ENCODE measurements at regions not wholly inside any gene's neighbourhood (a gene's known extent, or its start where the extent isn't known, plus 50 kb on each side); places are given as distances from the start of the nearest gene placed in this dataset.

DNA sequence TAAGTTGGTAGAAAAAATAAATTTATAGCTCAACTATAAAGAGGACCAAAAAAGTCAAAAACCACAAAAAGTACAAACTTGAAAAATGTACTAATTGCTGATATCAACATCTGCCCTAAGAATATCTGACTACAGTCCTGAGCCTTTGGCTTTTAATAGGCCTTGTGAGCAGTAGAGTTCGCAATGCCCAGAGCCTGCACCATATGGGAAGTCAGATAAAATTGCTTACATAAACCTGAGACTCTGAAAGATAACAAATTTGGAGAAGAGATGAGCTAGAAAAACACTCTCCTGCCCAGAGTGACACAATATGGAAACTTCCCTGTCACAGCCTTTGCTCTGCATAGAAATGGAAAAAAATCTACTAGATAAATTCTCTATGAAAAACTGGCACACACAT is 368.0 kb upstream of the GRIN3A start:
- no peaks in the 10 kb centered on the region for H3K27me3 ChIP-seq
- no peak for DNase-seq
- no peak for TF ChIP-seq POLR2A (IDR thresholded peaks at IDR 0.05)
- TF ChIP-seq, protein P1, sequence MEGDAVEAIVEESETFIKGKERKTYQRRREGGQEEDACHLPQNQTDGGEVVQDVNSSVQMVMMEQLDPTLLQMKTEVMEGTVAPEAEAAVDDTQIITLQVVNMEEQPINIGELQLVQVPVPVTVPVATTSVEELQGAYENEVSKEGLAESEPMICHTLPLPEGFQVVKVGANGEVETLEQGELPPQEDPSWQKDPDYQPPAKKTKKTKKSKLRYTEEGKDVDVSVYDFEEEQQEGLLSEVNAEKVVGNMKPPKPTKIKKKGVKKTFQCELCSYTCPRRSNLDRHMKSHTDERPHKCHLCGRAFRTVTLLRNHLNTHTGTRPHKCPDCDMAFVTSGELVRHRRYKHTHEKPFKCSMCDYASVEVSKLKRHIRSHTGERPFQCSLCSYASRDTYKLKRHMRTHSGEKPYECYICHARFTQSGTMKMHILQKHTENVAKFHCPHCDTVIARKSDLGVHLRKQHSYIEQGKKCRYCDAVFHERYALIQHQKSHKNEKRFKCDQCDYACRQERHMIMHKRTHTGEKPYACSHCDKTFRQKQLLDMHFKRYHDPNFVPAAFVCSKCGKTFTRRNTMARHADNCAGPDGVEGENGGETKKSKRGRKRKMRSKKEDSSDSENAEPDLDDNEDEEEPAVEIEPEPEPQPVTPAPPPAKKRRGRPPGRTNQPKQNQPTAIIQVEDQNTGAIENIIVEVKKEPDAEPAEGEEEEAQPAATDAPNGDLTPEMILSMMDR (IDR thresholded peaks at IDR 0.05 in 4 of 5, conservative IDR thresholded peaks at IDR 0.05 in 1 of 5) = no peak
- H3K9me3 ChIP-seq = no peaks in the 10 kb centered on the region
- no peak overlapping the region for H3K27ac ChIP-seq
- intact Hi-C loops (cut with DNase I; ENCODE audit: low total_unique reads) (no loop called here), in situ Hi-C loops (cut with MboI; ENCODE audit: low sequenced_read_pairs in 4 of 4) (no loop called here)
- H3K36me3 ChIP-seq = no peaks in the 10 kb centered on the region
- H3K4me1 ChIP-seq = no peaks in the 10 kb centered on the region
- H3K4me3 ChIP-seq = no peak overlapping the region
- ATAC-seq = no peak

DNA sequence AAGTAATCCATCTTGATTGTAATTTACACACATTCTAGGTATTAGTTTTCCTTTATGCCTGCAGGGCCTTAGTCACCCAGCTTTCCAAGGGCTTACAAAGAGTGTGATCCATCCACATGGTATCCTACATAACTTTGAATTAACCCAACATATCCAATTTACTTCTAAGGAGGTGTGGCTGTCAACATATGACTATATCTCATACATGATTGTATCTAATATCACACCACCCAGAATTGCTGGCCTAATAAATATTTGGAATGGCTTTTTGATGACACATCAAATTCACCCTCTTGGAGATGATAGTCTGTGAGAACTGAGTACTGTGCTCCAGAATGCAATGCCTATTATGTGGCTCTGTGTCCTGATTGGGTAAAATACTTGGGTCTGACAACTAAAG is 363.3 kb upstream of the GRIN3A start:
- Histone ChIP-seq H3K27me3 (no peaks in the 10 kb centered on the region), H3K4me1 (no peaks in the 10 kb centered on the region), H3K9me3 (no peaks in the 10 kb centered on the region), H3K4me3 (no peak overlapping the region), H3K27ac (no peak overlapping the region), H3K36me3 (no peaks in the 10 kb centered on the region)
- intact Hi-C loops (cut with DNase I; ENCODE audit: low total_unique reads) = no loop called here
- TF ChIP-seq POLR2A (IDR thresholded peaks at IDR 0.05) = no peak
- TF ChIP-seq, protein P1 (IDR thresholded peaks at IDR 0.05 in 4 of 5, conservative IDR thresholded peaks at IDR 0.05 in 1 of 5) = no peak
- in situ Hi-C loops (cut with MboI; ENCODE audit: low sequenced_read_pairs in 4 of 4) = no loop called here
- ATAC-seq (no peak), DNase-seq (no peak)

DNA sequence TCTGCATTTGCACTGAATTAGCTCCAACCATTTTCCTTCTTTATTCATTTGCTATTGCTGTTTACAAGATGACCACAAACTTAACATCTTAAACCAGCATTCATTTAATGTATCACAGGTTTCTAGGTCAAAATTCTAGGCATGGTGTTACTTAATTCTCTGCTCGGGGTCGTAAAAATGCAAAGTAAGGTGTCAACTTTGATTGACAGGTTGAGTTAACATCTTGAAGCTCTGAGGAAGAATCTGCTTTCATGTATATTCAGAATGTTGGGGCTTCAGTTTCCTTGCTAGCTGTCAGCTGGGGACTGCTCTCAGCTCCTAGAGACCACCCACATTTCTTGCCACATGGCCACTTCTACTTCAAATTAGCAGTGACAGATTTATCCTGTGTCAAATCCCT is 348.7 kb upstream of the GRIN3A start:
- DNase-seq (no peak), ATAC-seq (no peak)
- H3K36me3 ChIP-seq = no peaks in the 10 kb centered on the region
- in situ Hi-C loops (cut with MboI; ENCODE audit: low sequenced_read_pairs in 4 of 4) (no loop called here), intact Hi-C loops (cut with DNase I; ENCODE audit: low total_unique reads) (no loop called here)
- no peak overlapping the region for H3K27ac ChIP-seq
- H3K27me3 ChIP-seq = no peaks in the 10 kb centered on the region
- no peak overlapping the region for H3K4me3 ChIP-seq
- TF ChIP-seq, protein P1 (IDR thresholded peaks at IDR 0.05 in 4 of 5, conservative IDR thresholded peaks at IDR 0.05 in 1 of 5) = no peak
- TF ChIP-seq POLR2A (IDR thresholded peaks at IDR 0.05) = no peak
- H3K4me1 ChIP-seq = no peaks in the 10 kb centered on the region
- H3K9me3 ChIP-seq = no peaks in the 10 kb centered on the region

DNA sequence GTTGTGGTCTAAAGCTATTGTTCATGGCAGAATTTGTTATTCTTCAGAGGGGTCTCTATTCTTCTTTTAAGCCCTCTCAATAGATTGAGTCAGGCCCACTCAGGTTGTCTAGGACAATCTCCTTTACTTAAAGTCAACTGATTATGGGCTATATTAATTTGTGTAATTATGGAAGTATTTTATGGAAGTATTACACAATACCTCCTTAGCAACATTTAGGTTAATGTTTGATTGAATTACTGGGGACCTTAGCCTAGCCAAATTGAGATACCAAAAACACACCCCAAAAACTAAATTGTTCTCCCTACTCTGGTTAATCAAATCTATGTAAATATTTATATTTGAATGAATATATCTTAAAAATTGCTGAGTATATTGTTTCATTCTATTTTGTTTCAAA is 347.1 kb upstream of the GRIN3A start:
- no peak for DNase-seq
- intact Hi-C loops (cut with DNase I; ENCODE audit: low total_unique reads) (no loop called here), in situ Hi-C loops (cut with MboI; ENCODE audit: low sequenced_read_pairs in 4 of 4) (no loop called here)

More for the DNA sequence above, 347.1 kb upstream of the GRIN3A start:
- Histone ChIP-seq H3K36me3 (no peaks in the 10 kb centered on the region), H3K27ac (no peak overlapping the region), H3K27me3 (no peaks in the 10 kb centered on the region), H3K9me3 (no peaks in the 10 kb centered on the region), H3K4me3 (no peak overlapping the region), H3K4me1 (no peaks in the 10 kb centered on the region)
- TF ChIP-seq POLR2A (IDR thresholded peaks at IDR 0.05) = no peak
- TF ChIP-seq, protein P1 (IDR thresholded peaks at IDR 0.05 in 4 of 5, conservative IDR thresholded peaks at IDR 0.05 in 1 of 5) = no peak
- no peak for ATAC-seq
